Vagina (tissue), 2 donors: ENCODE measurements at regions not wholly inside any gene's neighbourhood (a gene's known extent, or its start where the extent isn't known, plus 50 kb on each side); places are given as distances from the start of the nearest gene placed in this dataset.

Experiments used
- POLR2AphosphoS5 ChIP-seq, 2 donors: sonication (generic); formaldehyde crosslinking; IDR thresholded peaks; one replicate each; pipeline ENCODE4 v1.9.0; 2017; ENCODE audit warnings: antibody characterized with exemption in 2 of 2, mild to moderate bottlenecking in 2 of 2, low read depth in 1 of 2; ENCODE audit not compliant: insufficient read depth in 1 of 2
- TF ChIP-seq, protein P1 (sequence below), 3 experiments: fragments of 450-650 bp in 2 of 3; fragments of 200-600 bp in 1 of 3; sonication (generic) in 1 of 3; IDR thresholded peaks; one replicate each; pipeline ENCODE4 v1.5.1; 2017 to 2019; ENCODE audit warnings: antibody characterized with exemption in 3 of 3, mild to moderate bottlenecking in 2 of 3, moderate library complexity in 2 of 3

DNA sequence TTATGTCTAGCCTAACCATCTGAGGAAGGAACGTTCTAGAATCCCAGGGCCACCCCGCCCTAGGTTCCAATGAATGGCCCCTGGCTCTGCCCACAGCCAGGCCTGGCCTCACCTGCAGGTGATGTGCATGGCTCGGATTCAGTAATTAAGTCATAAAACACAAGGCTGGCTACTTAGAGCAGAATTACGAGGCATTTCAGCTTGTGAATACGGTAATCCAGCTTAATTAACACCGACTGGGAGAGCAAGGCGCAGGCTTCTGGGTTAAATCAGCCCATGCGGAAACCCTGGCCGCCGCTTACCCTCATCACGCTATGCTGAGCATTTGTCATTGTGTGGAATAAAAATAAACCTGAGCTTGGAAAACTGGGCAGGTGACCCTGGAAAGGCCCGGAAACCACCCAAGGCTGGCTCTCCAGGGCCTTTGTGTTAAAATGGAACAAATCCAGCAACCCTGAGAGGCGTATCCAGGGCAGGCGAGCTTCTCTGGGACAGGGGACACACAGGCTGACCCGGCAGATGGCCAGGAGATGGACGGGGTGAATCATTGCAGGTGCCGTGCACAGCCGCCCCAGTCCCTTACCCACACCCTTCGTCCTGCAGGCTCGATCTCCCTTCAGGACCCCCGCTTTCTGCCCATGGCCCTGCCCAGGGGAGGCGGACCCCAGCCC is 220.2 kb downstream of the CTTN start:
- TF ChIP-seq, protein P1, sequence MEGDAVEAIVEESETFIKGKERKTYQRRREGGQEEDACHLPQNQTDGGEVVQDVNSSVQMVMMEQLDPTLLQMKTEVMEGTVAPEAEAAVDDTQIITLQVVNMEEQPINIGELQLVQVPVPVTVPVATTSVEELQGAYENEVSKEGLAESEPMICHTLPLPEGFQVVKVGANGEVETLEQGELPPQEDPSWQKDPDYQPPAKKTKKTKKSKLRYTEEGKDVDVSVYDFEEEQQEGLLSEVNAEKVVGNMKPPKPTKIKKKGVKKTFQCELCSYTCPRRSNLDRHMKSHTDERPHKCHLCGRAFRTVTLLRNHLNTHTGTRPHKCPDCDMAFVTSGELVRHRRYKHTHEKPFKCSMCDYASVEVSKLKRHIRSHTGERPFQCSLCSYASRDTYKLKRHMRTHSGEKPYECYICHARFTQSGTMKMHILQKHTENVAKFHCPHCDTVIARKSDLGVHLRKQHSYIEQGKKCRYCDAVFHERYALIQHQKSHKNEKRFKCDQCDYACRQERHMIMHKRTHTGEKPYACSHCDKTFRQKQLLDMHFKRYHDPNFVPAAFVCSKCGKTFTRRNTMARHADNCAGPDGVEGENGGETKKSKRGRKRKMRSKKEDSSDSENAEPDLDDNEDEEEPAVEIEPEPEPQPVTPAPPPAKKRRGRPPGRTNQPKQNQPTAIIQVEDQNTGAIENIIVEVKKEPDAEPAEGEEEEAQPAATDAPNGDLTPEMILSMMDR (IDR thresholded peaks at IDR 0.05) = no peak
- no peak for TF ChIP-seq POLR2AphosphoS5 (IDR thresholded peaks at IDR 0.05; ENCODE audit: insufficient read depth in 1 of 2, low read depth in 1 of 2)
